AG09309 (cell line): ENCODE measurements at regions not wholly inside any gene's neighbourhood (a gene's known extent, or its start where the extent isn't known, plus 50 kb on each side); places are given as distances from the start of the nearest gene placed in this dataset.

Experiments used
- DNase-seq: peaks from one replicate; pipeline ENCODE4 v3.0.0-alpha.2; 2010; ENCODE audit warnings: low read depth
- H3K4me3 ChIP-seq: 2 replicates; pipeline ENCODE4 v1.5.1; 2011; ENCODE audit warnings: mild to moderate bottlenecking, low read depth, low read length, moderate library complexity; ENCODE audit not compliant: control insufficient read depth
- CTCF ChIP-seq: IDR thresholded peaks from 2 replicates; pipeline ENCODE4 v1.5.1; 2011; ENCODE audit warnings: mild to moderate bottlenecking, low read depth, low read length, inconsistent platforms; ENCODE audit not compliant: insufficient read depth, control insufficient read depth; ENCODE audit errors: missing control alignments

DNA sequence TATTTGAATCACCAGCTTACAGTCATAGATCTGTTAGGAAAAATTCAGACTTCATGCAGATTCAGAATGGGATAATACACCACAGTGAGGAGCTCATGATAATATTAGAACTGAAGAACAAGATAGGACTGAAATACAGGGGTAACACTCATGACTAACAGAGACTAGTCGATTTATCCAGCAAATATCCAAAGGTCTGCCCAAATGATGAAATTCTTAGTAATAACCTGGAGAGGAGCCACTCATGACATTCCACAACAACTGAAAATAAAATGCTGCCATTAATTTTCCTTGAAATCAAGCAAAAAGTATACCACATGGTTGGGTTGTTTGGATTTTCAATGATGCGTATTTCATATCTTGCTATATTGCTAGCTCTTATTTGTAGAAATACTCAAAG lies 903.7 kb upstream of the ADGRL3 start:
- no peak for TF ChIP-seq CTCF

GRCh38 chr4:60313611-60314178 lies 886.4 kb upstream of the ADGRL3 start:
- TF ChIP-seq CTCF: no peak
- DNase-seq: no peak
- H3K4me3 ChIP-seq: no peak overlapping the region

More for the DNA sequence above, 903.7 kb upstream of the ADGRL3 start:
- no peak for DNase-seq
- no peak overlapping the region for H3K4me3 ChIP-seq

DNA sequence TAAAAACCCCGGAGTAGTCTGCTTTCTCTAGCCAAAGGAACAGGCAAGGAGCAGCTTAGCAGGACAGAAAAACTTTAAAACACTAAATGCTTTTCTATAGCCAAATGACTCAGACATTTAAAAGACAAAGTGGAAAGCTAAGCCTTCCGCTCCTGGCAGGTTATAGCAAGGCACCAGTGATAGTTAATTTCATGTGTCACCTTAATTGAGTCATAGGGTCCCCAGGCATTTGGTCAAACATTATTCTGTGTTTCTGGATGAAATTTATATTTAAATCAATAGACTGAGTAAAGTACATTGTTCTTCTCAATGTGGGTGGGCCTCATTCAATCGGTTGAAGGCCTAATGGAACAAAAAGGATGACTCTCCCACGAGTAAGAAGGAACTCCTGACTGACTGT lies 885.7 kb upstream of the ADGRL3 start:
- H3K4me3 ChIP-seq: no peak overlapping the region
- no peak for TF ChIP-seq CTCF
- DNase-seq: no peak

GRCh38 chr4:60315586-60315985 lies 884.5 kb upstream of the ADGRL3 start:
- TF ChIP-seq CTCF: no peak
- no peak for DNase-seq
- no peak overlapping the region for H3K4me3 ChIP-seq

- no peak for DNase-seq
- no peak for TF ChIP-seq CTCF
- H3K4me3 ChIP-seq: no peak overlapping the region
These were observed 873.4 kb upstream of the ADGRL3 start for GRCh38 chr4:60326735-60327134.

DNA sequence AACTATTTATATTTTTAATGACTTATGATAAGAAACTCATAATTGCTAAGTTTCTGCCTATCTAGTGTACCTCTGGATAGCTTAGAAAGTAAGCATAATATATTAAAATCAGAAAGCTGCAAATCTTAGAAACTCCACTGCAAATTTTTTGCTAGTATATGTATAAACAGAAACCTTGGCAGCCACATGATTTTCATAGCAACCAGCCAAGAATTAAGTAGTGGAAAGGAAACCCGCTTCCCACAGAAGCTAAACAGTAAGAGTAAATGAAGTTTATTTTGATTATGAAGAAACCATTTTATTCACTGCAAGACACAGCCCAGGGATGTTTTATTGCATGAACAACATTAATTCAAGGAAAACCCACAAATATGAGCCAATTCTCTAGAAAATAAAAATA lies 872.5 kb upstream of the ADGRL3 start:
- H3K4me3 ChIP-seq: no peak overlapping the region
- no peak for DNase-seq
- TF ChIP-seq CTCF: no peak

DNA sequence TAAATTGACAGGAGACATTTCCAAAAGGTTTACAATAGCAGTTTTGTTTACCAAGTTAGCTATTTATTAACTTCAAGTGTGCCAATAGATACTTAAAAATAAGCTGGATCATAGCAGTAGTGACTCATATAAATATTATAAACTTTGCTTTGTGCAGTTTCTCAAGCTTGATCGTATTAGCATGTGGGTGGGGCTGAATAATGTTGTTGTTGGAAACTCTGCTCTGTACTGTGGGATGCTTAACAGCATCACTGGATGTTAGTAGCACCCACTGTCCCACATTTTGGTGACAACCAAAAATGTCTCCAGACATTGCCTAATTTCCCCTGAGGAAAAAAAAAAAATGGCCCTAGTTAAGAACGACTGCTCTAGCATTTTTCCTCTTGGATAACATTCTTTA lies 855.2 kb upstream of the ADGRL3 start:
- TF ChIP-seq CTCF: no peak
- no peak for DNase-seq
- H3K4me3 ChIP-seq: no peak overlapping the region
